Natural killer cell (primary cell): ENCODE measurements at regions not wholly inside any gene's neighbourhood (a gene's known extent, or its start where the extent isn't known, plus 50 kb on each side); places are given as distances from the start of the nearest gene placed in this dataset.

Experiments used
- ATAC-seq, 3 donors: fragments of 150-1000 bp in 2 of 3; fragments of 200-7000 bp in 1 of 3; cut with Tn5 transposase; 1 replicate in 1 of 3; 2 replicates in 2 of 3; pipeline ENCODE4 v1.10.0; 2021; ENCODE audit warnings: mild to moderate bottlenecking in 2 of 3, moderate library complexity in 2 of 3
- DNase-seq, 2 donors: peaks; one replicate each; pipeline versions ENCODE4 v3.0.0 to v3.0.0-alpha.2; 2013 to 2021; ENCODE audit warnings: mixed read lengths in 1 of 2
- H3K27ac ChIP-seq: one replicate; pipeline ENCODE4 v1.5.1; 2013; ENCODE audit warnings: mild to moderate bottlenecking, low read length
- H3K27me3 ChIP-seq: one replicate; pipeline ENCODE4 v1.6.1; 2013; ENCODE audit warnings: low read length; ENCODE audit not compliant: control insufficient read depth, insufficient read depth
- H3K36me3 ChIP-seq: one replicate; pipeline ENCODE4 v1.6.1; 2013; ENCODE audit warnings: low read length; ENCODE audit not compliant: control insufficient read depth, insufficient read depth
- H3K4me1 ChIP-seq: one replicate; pipeline ENCODE4 v1.6.1; 2013; ENCODE audit warnings: low read length; ENCODE audit not compliant: control insufficient read depth, insufficient read depth
- H3K4me3 ChIP-seq: one replicate; pipeline ENCODE4 v1.5.1; 2013; ENCODE audit warnings: low read length
- H3K9me3 ChIP-seq: one replicate; pipeline ENCODE4 v1.6.1; 2013; ENCODE audit warnings: low read length; ENCODE audit not compliant: control insufficient read depth, insufficient read depth
- H3K27ac Mint-ChIP-seq, 2 donors: one replicate each; pipeline ENCODE4 v1.8.0; 2022; ENCODE audit warnings: mild to moderate bottlenecking in 2 of 2, mixed read lengths in 2 of 2, moderate library complexity in 1 of 2
- H3K27me3 Mint-ChIP-seq, 2 donors: one replicate each; pipeline ENCODE4 v1.8.0; 2022; ENCODE audit warnings: low read depth in 2 of 2, mixed read lengths in 2 of 2
- H3K36me3 Mint-ChIP-seq: one replicate; pipeline ENCODE4 v1.8.0; 2022; ENCODE audit warnings: mixed read lengths
- H3K4me1 Mint-ChIP-seq, 2 donors: one replicate each; pipeline ENCODE4 v1.8.0; 2022; ENCODE audit warnings: mixed read lengths in 2 of 2
- H3K4me3 Mint-ChIP-seq: one replicate; pipeline ENCODE4 v1.8.0; 2022; ENCODE audit warnings: mild to moderate bottlenecking, moderate library complexity, mixed read lengths
- H3K9me3 Mint-ChIP-seq, 2 donors: one replicate each; pipeline ENCODE4 v1.8.0; 2022; ENCODE audit warnings: mixed read lengths in 2 of 2
- CTCF ChIP-seq: fragments of 200-600 bp; IDR thresholded peaks from one replicate; pipeline ENCODE4 v1.8.0; 2022; ENCODE audit warnings: antibody characterized with exemption
- WGBS: methylation state at CpG from one replicate; pipeline ENCODE4 v1.1.7; 2013; ENCODE audit warnings: missing lambda C conversion rate; ENCODE audit not compliant: insufficient coverage; 5-methylcytosine and 5-hydroxymethylcytosine counted together
- intact Hi-C: fragments of 100-400 bp; cut with micrococcal nuclease; formaldehyde crosslinking; loops from one replicate; pipeline ENCODE4 v1.14.2; 2022

GRCh38 chr13:105928048-105928447, 607.4 kb downstream of the EFNB2 start:
- Histone ChIP-seq H3K36me3 (no peaks in the 10 kb centered on the region), H3K4me3 (no peak overlapping the region), H3K4me1 (no peaks in the 10 kb centered on the region), H3K27me3 (no peaks in the 10 kb centered on the region), H3K9me3 (no peaks in the 10 kb centered on the region), H3K27ac (no peak overlapping the region)
- intact Hi-C loops, result no loop called here
- WGBS, result no CpG with 5 or more reads among the region's 1 CpG
- no peaks in the 10 kb centered on the region for H3K4me1 Mint-ChIP-seq
- H3K36me3 Mint-ChIP-seq, result no peaks in the 10 kb centered on the region
- no peaks in the 10 kb centered on the region for H3K27me3 Mint-ChIP-seq
- TF ChIP-seq CTCF, result no peak
- no peak for DNase-seq
- ATAC-seq, result no peak
- no peak overlapping the region for H3K27ac Mint-ChIP-seq
- no peak overlapping the region for H3K4me3 Mint-ChIP-seq
- H3K9me3 Mint-ChIP-seq, result peaks cover 5 to 7% of the 10 kb centered on the region in 2 donors

- no peak overlapping the region for H3K4me3 Mint-ChIP-seq
- peaks cover 8 to 10% of the 10 kb centered on the region in 2 donors for H3K9me3 Mint-ChIP-seq
- no peaks in the 10 kb centered on the region for H3K9me3 ChIP-seq
- no peaks in the 10 kb centered on the region for H3K27me3 Mint-ChIP-seq
- H3K4me3 ChIP-seq, result no peak overlapping the region
- H3K27ac ChIP-seq, result no peak overlapping the region
- no peaks in the 10 kb centered on the region for H3K27me3 ChIP-seq
- DNase-seq (no peak), ATAC-seq (no peak)
- H3K27ac Mint-ChIP-seq, result no peak overlapping the region
- intact Hi-C loops, result no loop called here
- no peaks in the 10 kb centered on the region for H3K4me1 Mint-ChIP-seq
- no peaks in the 10 kb centered on the region for H3K36me3 Mint-ChIP-seq
- no CpG with 5 or more reads among the region's 2 CpGs for WGBS
- TF ChIP-seq CTCF, result no peak
- no peaks in the 10 kb centered on the region for H3K36me3 ChIP-seq
- no peaks in the 10 kb centered on the region for H3K4me1 ChIP-seq
These were observed 610.0 kb downstream of the EFNB2 start for GRCh38 chr13:105925496-105925895.

GRCh38 chr13:105921711-105922110, 613.8 kb downstream of the EFNB2 start:
- H3K9me3 Mint-ChIP-seq, result peaks cover 5 to 10% of the 10 kb centered on the region in 2 donors
- no peak for ATAC-seq
- intact Hi-C loops, result no loop called here
- H3K27me3 Mint-ChIP-seq, result no peaks in the 10 kb centered on the region
- no peaks in the 10 kb centered on the region for H3K36me3 Mint-ChIP-seq
- H3K9me3 ChIP-seq, result no peaks in the 10 kb centered on the region
- H3K4me1 Mint-ChIP-seq, result no peaks in the 10 kb centered on the region
- H3K27ac ChIP-seq, result no peak overlapping the region
- DNase-seq, result no peak
- no peak overlapping the region for H3K27ac Mint-ChIP-seq
- H3K36me3 ChIP-seq, result no peaks in the 10 kb centered on the region
- WGBS, result 60% methylated on average over 3 of the region's 3 CpGs
- no peaks in the 10 kb centered on the region for H3K4me1 ChIP-seq
- H3K4me3 ChIP-seq, result no peak overlapping the region
- no peaks in the 10 kb centered on the region for H3K27me3 ChIP-seq
- TF ChIP-seq CTCF, result no peak
- H3K4me3 Mint-ChIP-seq, result no peak overlapping the region

- TF ChIP-seq CTCF, result no peak
- Mint-ChIP-seq H3K9me3 (peaks cover 5 to 12% of the 10 kb centered on the region in 2 donors), H3K4me1 (peaks cover 0 to under 1% of the 10 kb centered on the region in 2 donors), H3K27ac (no peak overlapping the region), H3K27me3 (no peaks in the 10 kb centered on the region), H3K36me3 (no peaks in the 10 kb centered on the region), H3K4me3 (no peak overlapping the region)
- 80% methylated on average over 4 of the region's 4 CpGs for WGBS
- no peaks in the 10 kb centered on the region for H3K27me3 ChIP-seq
- no peak for DNase-seq
- no peaks in the 10 kb centered on the region for H3K36me3 ChIP-seq
- H3K9me3 ChIP-seq, result no peaks in the 10 kb centered on the region
- no peak for ATAC-seq
- H3K4me1 ChIP-seq, result no peaks in the 10 kb centered on the region
- intact Hi-C loops, result no loop called here
- H3K27ac ChIP-seq, result no peak overlapping the region
- no peak overlapping the region for H3K4me3 ChIP-seq
These were observed 615.1 kb downstream of the EFNB2 start for GRCh38 chr13:105920370-105920769.
